GM18511 (cell line): ENCODE measurements at regions not wholly inside any gene's neighbourhood (a gene's known extent, or its start where the extent isn't known, plus 50 kb on each side); places are given as distances from the start of the nearest gene placed in this dataset.
"Not testable (repeated sequence)": the region's sequence is repeated elsewhere in the genome, so short reads cannot be mapped to it uniquely, and the experiment has no call there.

Source experiments
- ATAC-seq: cut with Tn5 transposase; IDR thresholded peaks from one replicate; pipeline ENCODE4 v1.9.1; 2021; ENCODE audit warnings: mild to moderate bottlenecking, moderate library complexity; ENCODE audit not compliant: unreplicated experiment

DNA sequence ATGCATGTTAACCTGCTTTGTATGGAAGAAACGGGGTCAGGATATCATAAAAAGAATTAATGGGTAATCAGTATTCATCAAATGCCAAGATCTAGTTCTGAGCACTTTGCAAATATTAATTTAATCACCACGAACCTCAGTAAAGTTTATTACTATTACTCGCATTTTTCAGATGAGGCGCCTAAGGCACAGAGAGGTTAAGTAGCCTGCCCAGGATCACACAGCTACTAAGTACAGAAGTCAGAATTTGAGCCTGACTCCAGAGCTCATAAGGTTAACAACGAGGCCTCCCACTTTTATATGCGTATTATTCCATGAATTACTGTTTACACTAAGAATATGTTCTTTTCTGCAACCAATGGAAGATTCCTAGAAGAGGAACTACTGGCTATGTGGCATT is 109.6 kb upstream of the KLF13 start:
- ATAC-seq: no peak

GRCh38 chr15:31217566-31218270 is 108.9 kb upstream of the KLF13 start:
- no peak for ATAC-seq

DNA sequence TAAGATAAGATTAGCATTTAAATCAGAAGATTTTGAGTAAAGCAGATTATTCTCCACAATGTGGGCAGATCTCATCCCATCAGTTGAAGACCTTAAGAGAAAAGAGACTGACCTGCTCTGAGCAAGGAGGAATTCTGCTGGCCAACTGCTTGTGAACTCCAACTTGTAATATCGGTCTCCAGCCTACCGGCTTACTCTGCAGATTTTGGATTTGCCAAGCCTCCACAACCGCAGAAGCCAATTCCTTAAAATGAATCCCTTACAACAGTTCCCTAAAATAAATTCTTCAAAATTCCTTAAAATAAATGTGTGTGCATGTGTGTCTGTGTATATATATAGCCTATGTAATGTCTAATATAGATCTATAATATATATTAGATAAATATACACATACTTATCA is 107.4 kb upstream of the KLF13 start:
- ATAC-seq: no peak

DNA sequence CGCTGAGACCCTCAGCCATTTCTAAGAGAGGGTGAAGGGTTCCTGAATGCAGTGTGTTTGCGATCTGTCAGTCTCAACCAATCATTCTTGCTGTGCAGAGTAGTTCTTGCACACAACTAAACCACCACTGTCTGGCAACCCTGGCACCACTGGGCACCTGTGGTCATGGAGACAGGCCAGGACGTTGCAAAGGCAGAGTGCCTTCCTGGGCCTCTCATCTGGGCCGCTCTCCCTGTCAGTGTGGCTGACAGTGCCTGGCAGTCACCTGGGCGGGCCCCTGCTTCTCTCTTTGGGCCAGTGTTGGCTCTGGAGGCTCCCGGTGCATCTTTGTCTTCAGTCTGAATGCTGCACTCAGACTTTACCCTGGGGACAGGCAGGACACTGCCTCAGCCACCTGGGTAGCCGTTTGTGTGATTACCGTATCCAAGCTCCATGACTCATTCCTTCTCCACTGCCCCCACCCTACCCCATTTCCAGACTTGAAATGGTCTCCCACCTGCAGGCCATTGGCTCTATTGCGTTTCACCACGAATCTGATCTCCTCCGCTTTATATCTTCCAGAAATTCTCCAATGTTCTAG is 104.6 kb upstream of the KLF13 start:
- ATAC-seq: no peak

GRCh38 chr15:31222773-31223341 is 103.8 kb upstream of the KLF13 start:
- no peak for ATAC-seq

DNA sequence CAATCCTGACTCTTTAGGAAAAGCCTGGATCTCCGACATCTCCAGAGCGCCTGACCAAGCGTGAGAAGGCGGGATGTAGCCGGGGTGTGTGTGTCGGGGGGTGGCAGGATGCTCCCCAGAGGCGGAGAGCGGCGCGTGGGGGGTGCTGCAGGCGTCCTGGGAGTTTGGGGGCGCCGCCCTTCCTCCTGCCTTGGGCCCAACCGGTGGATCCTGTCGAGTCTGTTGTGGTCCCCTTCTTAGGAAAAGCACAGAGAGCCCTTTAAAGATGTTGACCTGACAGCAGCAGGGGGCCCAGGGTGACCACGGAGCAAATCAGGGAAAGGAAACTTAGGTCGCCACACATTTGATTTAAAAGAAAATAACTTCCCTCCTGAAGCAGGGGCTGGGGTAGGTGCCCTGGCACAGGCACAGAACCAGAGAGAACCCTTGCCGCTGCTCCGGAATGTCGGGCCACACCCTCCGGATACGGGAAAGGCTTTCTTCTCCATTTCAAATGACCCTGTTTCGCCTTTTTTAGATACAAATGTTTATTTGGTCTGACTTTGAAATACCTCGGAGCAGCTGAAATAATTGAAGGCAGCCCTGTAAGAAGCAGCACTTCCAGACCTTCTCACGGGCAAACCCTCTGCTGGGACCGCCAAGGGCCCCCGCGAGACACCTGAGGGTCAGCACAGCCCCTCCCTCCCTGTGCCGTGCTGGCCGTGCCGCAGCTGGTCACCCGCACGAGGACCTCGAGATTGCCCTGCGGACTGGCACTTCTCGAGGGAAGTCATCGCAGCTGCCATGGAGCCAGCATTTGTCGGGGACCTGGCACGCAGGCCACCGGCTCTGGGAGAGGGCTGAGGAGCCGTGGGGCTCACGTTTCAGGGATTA is 102.9 kb upstream of the KLF13 start:
- ATAC-seq: no peak

DNA sequence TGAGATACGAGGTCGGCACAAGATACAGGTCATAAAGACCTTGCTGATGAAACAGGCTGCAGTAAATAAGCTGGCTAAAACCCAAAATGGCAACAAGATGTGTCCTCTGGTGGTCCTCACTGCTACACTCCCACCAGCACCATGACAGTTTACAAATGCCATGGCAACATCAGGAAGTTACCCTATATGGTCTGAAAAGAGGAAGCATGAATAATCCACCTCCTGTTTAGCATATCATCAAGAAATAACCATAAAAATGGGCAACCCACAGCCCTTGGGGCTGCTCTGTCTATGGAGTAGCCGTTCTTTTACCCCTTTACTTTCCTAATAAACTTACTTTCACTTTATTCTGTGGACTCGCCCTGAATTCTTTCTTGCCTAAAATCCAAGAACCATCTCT is 102.0 kb upstream of the KLF13 start:
- ATAC-seq: not testable (repeated sequence)

DNA sequence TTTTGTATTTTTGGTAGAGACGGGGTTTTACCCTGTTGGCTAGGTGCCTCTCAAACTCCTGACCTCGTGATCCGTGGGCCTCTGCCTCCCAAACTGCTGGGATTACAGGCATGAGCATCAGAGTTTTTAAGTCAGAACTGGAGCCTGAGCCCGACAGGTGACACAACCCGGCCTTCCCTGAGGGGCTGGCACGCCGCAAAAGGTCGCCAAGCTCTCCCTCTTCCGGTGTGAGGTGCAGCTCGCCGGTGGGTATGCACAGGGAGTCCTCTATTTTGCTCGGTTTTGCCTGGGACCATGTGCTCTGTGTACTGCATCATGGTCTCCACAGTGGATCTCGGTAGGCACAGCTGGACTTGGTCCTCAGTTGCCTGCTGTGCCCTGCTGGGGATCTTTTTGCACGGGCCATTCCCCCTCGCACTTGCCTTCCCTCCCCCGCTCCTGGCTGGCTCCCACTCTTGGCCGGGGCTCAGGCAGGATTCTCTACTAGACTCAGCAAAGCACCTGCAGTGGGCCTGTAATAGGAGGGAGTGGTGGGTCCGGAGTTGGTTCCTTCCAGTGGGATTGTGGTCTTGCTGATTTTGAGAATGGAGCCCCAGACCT is 101.2 kb upstream of the KLF13 start:
- ATAC-seq: no peak

DNA sequence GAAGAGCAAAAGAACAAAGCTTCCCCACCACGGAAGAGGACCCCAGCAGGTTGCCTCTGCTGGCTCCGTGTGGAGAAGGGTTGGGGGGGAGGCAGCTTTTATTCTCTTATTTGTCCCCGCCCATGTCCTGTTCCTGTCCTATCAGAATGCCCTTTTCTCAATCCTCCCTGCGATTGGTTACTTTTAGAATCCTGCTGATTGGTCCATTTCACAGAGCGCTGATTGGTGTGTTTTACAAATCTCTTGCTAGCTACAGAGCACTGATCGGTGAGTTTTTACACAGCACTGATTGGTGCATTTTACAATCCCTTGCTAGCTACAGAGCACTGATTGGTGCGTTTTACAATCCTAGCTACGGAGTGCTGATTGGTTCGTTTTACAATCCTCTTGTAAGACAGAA is 100.6 kb upstream of the KLF13 start:
- ATAC-seq: no peak

GRCh38 chr15:31227235-31227634 is 99.4 kb upstream of the KLF13 start:
- ATAC-seq: no peak

DNA sequence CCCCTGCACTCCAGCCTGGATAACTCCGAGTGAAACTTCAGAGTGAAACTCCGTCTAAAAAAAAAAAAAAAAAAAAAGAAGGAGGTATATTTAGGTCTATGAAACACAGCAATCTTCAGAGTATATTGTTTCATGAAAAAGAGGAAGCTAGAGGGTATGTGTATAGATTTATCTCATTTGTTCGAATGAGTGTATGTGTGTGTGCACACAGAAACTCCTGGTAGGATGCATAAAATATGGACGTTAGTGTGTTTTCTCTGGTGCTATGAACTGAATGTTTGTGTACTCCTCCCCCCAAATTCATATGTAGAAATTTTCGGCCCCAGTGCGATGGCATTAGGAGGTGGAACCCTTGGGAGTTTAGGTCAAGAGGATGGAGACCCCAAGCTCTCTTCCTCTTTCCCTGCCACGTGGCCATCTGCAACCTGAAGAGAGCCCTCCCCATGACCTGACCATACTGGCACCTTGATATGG is 98.6 kb upstream of the KLF13 start:
- no peak for ATAC-seq

DNA sequence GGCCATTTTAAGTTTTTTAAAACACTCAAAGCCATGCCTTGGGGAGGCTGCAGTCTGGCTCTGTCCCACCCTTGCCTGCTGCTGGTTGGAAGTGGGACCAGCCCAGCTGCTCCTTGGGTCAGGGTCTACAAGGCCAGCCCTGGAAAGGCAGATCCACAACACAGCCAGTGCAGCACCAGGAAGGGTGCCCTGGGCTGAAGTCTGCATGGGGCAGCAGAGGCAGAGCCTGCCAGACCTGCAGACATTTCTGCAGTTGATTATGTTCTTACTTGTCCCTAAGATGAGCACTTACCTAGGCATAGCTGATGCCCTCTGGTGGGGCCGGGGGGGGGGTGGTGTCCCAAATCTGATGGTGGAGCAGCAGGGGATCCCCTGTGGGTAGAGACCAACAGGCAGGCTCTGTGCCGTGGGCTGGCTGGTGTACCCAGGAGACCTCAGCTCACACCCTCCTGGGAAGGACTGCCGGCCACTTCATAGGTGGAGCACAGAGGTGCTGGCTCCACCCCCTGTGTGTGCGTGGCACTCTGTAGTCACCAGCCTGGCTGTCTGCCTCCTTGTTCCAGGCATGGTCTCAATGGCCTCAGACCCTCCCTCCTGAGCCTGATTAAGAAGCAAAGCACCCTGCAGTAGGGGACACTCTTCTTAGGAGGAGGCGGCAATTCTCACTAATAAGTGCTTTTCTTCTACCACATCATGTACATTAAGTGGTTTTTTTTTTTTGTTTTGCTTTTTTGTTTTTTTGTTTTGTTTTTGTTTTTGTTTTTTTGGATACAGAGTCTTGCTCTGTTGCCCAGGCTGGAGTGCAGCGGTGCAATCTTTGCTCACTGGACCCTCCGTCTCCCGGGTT is 97.4 kb upstream of the KLF13 start:
- ATAC-seq: peak; percentile 74

- peak; percentile 82 for ATAC-seq
Measured at GRCh38 chr15:31230630-31231485, 95.8 kb upstream of the KLF13 start.

GRCh38 chr15:31234815-31235214 is 91.8 kb upstream of the KLF13 start:
- no peak for ATAC-seq

DNA sequence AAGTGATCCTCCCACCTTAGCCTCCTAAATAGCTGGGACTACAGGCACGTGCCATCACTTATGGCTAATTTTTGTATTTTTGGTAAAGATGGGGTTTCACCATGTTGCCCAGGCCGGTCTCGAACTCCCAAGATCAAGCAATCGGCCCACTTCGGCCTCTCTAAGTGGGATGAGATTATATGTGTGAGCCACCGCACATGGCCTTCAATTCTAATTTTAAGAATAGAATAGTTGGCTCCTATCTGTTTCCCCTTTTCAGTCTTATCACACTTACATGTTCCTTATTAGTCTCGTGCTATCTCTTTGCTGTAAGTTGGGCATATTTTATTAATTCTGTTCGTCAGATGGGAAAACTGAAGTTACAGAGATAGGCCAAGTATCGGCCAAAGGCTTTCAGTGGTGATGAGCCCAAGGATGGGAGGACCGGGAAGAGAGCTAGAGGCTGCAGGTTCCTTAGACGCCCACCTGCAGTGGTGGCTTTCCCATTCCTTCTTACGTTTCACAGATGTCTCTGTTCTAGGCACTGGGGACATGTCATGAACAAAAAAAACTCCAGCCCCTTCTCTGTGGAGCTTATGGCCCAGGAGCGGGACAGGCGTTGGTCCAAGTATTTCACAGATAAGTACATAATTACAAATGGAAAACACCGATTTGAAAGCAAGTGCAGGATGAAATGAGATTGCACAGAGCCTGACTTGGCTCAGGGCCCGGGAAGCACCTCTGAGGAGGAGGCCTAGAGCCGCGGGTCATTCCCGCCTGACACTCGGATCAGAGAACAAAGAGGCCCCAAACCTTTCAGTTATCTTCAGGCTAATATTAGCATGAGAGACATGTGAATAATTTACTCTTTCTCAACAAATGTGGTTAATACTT is 91.1 kb upstream of the KLF13 start:
- ATAC-seq: peak; percentile 60

DNA sequence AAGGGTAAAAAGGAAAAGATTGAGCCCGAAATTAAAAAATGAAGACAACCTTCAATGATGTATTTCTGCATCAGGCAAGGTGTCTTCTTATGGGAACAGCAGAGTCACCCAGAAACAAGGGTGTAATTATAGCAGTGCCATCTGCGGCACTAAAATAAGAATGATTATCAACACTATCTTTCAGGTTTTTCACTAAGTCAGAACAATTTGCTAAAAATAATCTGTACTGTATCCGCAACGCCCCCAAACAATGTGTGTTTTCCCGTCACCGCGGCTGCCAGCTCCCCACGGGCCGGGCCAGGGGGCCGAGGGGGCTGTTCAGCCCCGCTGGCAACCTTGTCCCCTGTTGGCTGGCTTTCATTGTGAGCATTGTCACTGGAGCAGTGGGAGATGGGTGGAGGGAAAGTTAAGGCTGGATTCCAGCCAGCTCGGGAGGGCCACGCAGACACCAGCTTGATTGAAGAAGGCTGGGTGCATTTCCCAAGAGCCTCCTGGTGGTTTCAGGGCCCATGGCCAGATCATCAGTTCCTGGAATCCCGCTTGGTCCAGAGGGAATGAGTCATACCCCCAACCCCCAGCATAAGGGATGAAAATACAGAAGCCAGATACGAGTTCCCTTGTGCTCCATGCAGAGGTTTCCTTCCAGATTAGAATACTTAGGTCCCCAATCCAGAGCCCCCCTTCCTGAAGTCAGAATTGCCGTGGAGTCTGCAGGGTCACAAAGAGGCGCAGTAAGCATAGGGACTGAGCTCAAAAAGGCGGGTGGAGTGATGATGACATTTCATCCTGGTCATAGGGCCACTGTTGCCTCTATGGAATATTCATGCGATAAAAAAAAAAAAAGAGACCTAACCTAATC is 90.2 kb upstream of the KLF13 start:
- peak; percentile 73 for ATAC-seq

GRCh38 chr15:31237043-31237324 is 89.7 kb upstream of the KLF13 start:
- ATAC-seq: no peak

DNA sequence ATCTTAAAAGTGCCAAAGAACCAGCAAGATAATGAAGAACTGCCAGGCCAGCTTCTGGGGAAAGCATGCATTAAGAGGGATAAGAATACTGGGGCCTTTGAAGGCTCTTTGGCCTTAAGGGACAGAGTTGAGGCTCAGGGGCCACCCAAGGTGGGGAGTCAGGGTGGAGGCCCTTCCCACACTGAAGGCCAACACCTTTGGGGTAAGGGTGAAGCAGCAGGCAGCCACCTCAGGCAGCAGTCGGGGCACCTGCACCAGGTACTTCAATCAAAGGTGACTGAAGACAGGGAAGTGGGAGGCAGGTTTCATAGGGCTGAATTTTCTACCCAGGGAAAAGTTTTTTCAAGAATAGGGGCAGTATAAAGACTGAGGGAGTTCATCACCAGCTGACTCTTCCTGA is 87.7 kb upstream of the KLF13 start:
- no peak for ATAC-seq
